ENCODE measurements at regions not wholly inside any gene's neighbourhood (a gene's known extent, or its start where the extent isn't known, plus 50 kb on each side); places are given as distances from the start of the nearest gene placed in this dataset.

GRCh38 chr11:120057595-120058581 lies 80.0 kb downstream of the TRIM29 start:
- TF ChIP-seq ZNF605 (CRISPR knock-in tag; IDR thresholded peaks at IDR 0.05) (no peak), CTCF (CRISPR knock-in tag; IDR thresholded peaks at IDR 0.05) (no peak), POLR2AphosphoS2 (IDR thresholded peaks at IDR 0.05; ENCODE audit: low read depth, low read length) (no peak), ZNF75D (CRISPR knock-in tag; IDR thresholded peaks at IDR 0.05; ENCODE audit: borderline replicate concordance) (no peak), ZFX (CRISPR knock-in tag; IDR thresholded peaks at IDR 0.05; ENCODE audit: low read depth) (no peak), MAX (IDR thresholded peaks at IDR 0.05) (no peak)

Data from HepG2 (cell line).